NCI-H82 (cell line): ENCODE measurements at regions not wholly inside any gene's neighbourhood (a gene's known extent, or its start where the extent isn't known, plus 50 kb on each side); places are given as distances from the start of the nearest gene placed in this dataset.
A peak's percentile ranks its signal among the peaks of the same experiment; 100 is the strongest.
"Not testable (repeated sequence)": the region's sequence is repeated elsewhere in the genome, so short reads cannot be mapped to it uniquely, and the experiment has no call there.

Experiments used
- DNase-seq: peaks from one replicate; lab custom pipeline; 2025; lab: John Stamatoyannopoulos, UW

DNA sequence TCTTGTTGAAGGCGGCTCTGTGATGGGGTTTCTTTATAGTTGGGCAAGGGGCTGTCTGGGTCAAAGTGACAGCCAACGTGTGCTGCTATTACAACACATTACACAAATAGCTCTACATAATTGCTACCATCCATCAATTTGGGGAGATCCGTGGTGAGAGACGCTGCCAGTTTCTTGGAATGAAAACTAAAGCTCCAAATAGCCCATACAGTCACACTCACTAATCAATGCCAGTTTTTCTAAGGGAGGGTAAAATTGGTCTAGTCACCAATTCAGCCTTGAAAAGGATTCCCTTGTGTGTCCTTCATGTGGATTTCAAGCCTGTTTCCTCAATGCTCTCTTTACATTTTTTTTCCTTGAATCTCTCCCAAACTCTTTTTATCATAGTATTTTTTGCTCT lies 343.3 kb upstream of the KLF4 start:
- no peak for DNase-seq

DNA sequence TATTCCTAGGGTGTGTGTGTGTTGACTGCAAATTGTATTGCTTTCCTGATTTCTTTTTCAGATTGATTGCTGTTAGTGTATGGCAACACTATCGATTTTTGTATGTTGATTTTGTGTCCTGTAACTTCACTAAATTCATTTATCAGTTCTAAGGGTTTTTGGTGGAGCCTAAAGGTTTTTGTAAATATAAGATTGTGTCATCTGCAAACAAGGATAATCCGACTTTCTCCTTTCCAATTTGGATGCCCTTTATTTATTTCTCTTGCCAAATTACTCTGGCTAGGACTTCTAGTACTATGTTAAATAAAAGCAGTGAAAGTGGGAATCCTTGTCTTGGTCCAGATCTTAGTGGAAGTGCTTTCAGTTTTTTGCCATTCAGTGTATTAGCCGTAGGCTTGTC lies 340.9 kb upstream of the KLF4 start:
- DNase-seq: no peak

DNA sequence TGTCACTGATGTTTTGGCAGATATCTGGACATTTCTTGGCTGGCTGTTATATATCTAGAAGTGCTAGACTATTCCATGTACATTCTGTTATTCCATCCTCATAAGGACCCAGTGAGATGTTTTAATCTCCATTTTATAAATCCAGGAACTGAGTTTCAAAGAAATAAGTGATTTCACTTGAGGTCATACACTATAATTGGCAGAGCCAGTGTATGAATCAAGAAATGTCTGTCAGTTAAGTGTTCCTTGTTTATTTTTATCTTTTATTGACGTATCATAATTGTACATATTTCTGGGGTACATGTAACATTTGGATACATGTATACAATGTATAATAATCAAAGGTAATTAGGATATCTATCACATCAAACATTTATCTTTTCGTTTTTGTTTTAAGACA lies 338.3 kb upstream of the KLF4 start:
- no peak for DNase-seq

DNA sequence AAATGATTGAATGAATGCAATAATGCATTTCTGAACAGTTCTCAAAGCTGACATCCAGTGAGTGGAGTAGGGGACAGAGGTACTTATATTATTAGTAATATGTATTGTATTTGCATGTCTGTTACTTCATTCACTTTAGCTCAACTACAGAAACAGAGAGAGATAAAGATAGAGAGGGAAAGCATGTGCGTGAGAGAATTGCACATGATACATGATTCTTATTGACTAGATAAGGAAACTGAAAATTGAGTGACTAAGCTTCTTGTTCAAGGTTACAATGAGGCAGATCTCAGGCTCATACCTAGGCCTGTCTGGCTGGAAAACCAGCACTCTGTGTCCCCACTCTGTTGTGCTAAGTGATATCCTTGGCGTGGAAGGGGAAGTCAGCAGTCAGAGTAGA lies 337.7 kb upstream of the KLF4 start:
- DNase-seq: no peak

DNA sequence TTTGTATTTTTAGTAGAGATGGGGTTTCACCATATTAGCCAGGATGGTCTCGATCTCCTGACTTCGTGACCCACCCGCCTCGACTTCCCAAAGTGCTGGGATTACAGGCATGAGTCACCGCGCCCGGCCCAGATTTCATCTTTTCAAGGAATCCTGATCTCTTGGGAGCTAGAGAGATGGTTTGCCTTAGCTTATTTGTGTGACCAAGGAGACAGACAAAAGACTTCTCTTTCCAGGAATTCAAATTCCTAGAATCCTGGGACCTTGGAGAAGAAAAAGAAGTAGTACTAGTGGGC lies 337.1 kb upstream of the KLF4 start:
- not testable (repeated sequence) for DNase-seq

DNA sequence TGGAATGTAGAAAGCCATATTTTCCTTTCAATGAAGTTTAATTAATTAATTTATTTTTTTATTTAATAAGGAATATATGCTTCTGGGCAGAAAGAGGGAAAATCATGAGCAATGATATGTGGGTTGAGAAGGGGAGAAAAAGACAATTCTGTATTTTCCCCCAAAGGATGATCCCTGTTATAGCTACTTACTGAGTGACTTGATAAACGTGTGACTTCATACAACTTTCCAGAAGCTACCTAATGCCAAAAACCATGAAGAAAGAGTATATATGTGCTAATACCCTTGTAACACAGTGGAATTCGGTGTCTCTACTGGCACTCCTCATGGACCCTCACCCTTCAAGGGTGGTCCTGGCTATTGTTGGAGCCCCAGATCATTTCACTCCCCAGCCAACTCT lies 335.0 kb upstream of the KLF4 start:
- DNase-seq: no peak

DNA sequence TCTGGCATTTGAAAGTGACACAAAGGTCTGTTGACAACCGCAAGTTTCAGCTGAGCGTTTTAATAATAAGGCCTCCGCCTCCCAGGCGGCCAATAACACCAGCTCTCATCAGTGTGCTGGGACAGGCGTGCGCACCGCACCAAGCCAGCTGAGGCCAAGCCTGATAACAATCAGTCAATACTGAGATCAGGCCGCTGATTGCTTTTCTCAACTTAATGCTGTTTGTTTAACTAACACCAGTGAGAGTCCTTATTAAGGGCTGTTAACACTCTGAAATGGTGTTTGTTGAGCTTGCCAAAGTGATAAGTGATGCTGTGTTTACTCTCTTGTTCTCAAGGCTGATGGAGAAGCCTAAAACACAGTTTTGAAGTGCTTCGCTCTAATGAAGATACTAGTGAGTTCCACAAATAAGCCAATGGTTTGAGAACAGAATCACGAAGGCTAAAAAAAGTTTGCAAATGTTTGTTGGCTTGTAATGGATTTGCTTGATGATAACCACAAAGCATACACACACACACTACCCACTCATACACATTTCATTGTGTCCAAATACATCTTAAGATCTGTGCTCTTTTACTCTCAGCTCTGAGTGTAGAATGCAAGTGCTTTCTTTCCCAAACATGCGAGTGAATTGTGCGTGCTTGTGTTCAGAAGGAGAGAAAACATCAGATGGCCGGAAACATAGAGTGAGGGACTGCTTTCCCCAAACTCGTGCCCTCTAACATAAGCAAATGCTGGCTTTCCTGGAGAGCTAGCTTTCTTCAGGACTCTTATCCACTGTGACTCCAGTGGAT lies 330.4 kb upstream of the KLF4 start:
- no peak for DNase-seq

DNA sequence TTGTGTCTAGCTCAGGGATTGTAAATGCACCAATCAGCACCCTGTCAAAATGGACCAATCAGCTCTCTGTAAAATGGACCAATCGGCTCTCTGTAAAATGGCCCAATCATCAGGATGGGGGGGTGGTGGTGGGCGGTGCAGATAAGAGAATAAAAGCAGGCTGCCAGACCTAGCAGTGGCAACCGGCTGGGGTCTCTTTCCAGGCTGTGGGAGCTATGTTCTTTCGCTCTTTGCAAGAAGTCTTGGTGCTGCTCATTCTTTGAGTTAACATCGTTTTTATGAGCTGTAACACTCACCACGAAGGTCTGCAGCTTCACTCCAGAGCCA lies 328.9 kb upstream of the KLF4 start:
- DNase-seq: not testable (repeated sequence)

DNA sequence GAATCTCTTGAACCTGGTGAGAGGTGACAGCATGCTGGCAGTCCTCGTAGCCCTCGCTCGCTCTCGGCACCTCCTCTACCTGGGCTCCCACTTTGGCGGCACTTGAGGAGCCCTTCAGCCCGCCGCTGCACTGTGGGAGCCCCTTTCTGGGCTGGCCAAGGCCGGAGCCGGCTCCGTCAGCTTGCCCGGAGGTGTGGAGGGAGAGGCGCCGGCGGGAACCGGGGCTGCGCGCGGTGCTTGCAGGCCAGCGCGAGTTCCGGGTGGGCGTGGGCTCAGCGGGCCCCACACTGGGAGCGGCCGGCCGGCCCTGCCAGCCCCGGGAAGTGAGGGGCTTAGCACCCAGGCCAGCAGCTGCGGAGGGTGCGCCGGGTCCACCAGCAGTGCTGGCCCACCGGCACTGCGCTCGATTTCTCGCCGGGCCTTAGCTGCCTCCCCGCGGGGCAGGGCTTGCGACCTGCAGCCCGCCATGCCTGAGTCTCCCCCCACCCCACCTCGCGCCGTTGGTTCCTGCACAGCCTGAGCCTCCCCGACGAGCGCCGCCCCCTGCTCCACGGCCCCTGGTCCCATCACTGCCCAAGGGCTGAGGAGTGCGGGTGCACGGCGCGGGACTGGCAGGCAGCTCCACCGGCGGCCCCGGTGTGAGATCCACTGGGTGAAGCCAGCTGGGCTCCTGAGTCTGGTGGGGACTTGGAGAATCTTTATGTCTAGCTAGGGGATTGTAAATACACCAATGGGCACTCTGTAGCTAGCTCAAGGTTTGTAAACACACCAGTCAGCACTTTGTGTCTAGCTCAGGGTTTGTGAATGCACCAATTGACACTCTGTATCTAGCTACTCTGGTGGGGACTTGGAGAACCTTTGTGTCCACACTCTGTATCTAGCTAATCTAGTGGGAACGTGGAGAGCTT lies 328.3 kb upstream of the KLF4 start:
- DNase-seq: not testable (repeated sequence)

DNA sequence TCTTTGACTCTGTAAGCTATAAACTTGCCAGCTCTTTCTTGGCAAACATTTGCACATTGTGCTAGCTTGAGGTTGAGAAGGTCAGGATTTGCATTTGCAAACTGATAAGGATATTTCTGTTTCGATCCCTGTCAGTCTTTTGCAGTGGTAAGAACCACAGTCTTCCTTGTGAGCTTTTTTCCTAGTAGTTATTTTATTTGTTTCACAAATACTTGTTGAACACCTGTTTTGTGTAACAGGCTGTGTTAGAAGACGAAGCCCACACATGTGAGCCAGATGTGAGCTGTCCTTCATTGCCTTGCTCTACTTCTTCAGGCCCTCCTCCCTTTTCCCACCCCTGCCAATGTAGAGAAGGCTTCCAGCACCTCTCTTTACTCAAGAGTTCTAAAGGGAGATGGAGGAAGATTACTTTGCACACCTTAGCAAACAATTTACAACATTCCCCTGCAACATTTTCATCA lies 327.0 kb upstream of the KLF4 start:
- DNase-seq: no peak

DNA sequence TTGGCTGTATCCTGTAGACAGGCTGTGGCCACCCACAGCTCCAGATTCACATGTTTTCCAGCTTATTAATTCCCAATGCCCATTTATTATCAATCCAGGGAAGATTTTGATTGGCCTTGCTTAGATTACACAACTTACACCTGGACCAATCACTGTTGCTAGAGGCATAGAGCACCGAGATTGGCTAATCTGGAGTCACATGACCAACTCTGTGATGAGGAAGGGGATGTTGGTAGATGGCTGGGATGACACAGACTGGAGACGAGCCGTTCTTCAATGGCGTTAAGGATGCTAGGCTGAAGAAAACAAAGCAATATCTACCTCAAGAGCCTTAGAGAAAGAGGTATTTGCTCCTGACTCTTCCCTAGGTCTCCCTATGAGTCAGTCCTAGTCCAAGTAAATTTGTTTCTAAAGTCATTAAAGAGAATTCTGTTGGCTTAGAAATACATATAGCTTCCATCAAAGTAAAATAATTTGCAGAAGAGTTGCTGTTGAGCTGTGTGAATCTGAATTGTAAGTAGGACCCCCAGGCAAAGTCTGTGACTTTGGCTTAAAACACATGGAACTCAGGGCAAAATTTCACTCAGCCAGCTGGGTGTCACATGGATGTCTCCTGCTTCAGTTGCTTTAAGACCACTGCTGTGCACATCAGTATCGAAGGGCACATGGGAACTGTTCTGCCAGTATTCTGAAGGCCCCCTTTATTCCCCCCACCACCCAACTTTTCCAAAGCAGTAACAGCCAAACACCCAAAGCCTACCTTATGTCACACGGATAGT lies 326.4 kb upstream of the KLF4 start:
- no peak for DNase-seq

DNA sequence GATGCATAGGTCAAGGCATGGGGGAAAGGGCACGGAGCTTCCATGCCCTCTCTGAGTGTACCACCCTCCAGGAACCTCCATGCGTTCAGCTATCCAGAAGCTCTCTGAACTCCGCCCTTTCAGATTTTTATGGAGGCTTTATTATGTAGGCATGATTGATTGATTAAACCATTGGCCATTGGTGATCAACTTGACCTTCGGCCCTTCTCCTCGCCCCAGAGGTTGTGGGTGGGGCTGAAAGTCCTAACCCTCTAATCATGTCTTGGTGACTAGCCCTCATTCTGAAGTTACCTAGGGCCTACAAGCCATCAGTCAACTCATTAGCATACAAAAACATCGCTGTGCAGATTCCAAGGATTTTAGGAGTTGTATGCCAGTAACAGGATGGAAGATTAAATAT lies 323.7 kb upstream of the KLF4 start:
- no peak for DNase-seq

DNA sequence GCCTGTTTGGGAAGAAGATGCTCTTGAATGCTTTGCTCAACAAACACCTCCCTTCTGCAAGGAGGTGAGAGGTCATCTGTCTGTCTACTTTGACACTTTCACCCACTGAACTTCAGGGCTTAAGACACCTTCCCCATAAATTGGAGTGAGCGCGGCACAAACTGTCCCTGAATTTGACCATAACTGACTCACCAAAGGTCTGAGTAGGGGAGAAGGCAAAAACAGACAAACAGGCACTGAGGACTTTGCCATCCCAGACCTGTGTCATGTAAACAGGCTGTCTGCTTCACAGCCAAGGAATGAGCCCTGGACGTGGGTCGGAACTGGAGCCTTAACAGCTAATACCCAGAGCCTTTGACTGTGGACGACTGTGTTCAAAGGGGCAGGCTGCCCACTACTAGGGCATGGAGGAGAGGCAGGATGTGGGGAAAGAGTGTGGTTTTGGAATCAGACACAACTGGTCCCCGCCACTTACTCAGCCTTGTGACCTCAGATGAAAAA lies 320.9 kb upstream of the KLF4 start:
- DNase-seq: no peak

DNA sequence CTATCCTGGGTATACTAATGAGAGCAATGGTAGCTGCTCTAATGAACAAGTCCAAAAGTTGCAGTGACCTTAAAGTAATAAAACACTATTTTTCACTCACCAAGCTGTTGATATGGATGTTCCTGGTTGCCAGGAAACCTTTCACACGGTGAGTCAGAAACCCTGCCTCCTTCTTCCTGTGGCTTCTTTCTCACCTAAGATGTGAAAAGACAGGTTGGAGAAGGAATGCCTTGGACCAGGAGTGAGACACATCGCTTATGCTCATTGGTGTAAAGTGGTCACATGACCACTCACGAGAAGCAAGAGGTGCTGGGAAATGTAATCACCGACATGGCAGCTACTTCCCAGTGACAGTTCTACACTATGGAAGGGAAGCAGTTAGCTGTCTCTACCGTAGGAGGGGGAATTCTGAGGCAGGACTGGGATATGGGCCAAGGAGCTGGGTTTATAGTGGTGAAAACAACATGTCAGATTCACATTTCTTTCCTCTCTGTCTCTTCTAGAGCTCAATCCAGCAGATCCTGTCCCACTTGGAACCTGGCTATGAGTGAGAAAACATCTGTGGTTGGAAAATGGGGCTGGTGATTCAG lies 320.4 kb upstream of the KLF4 start:
- DNase-seq: no peak

DNA sequence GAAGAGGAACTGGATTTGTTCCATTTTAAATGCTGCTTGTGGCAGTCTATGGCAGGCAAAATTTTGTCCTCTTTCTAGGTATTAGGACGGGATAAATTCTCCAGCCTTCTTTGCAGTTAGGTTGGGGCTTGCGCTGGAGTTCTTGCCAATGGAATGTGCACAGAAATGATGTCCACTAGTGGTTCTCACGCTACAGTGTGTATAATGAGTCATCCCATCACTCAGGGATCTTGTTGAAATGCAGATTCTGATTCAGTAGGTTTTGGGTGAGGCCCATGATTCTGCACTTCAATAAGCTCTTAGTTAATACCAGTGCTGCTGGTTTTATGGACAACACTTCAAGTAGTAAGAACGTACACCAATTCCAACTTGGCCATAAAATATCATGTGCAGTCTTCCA lies 317.6 kb upstream of the KLF4 start:
- DNase-seq: no peak

DNA sequence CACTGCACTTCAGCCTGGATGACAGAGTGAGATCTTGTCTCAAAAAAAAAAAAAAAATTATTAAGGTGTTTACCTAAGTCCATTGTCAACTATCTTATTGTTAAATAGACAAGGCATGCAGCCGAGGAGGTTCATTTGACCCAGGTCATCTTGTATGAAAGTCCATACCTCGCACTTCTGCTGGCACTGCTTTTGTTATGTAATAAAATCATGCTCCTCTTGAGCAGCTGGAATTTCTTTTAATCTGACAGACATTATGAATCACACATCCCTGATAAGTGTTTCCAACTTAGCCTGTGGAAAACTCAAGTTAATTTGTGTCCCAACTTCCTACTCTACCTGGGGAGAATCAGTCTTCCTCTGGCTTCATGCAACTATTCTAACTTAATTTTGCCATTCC lies 315.6 kb upstream of the KLF4 start:
- no peak for DNase-seq

DNA sequence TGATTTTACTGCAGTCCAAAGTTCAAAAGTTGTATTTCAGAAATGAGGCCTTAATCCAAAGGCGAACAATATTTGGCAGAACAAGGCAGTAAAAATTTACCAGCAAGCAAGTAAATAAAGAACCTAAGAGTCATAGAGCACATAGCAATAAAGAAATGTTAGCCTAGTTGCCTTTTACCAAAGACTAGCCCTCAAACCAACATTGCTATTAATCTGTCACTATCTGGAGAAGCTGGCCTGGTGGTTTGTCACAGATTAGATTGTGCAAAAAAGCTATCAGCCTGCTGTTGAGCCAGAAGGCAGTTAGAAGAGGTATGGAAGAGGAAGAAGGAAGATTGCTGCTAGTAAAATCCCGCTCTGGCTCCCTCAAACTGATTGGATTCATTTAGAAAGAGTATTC lies 304.7 kb upstream of the KLF4 start:
- peak; percentile 0 for DNase-seq

DNA sequence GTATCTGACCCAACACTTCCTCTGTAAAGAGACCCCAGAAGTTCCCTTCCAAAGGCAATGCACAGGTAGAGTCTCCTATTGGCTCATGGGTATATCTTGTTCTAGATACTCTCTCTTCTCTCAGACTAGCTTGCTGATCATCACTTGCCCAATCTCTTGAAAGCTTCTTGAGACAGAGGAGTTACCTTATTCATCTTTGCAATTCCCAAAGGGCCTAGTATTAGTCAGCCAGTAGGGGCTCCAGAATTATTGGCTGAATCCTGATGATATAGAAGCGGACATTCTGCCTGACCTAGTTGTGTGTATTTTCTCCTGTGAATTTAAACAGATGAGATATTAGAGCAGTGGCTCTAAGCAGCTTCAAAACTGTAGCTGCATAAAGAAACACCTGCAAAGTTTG lies 304.0 kb upstream of the KLF4 start:
- no peak for DNase-seq

DNA sequence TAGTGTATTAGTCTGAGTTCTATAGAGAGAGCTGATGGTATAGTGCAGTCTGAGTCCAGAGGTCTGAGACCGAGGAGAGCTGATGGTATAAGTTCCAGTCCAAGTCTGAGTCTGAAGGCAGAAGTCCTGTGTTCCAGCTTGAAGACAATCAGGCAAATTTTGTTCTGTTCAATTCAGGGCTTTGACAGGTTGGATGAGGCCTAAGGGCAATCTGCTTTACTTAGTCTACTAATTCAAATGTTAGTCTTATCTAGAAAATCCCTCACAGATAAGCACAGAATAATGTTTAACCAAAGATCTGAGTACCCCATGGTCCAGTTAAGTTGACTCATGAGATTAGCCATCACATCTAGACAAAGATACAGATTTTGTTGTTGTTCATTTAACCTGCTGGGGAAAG lies 303.0 kb upstream of the KLF4 start:
- DNase-seq: no peak

DNA sequence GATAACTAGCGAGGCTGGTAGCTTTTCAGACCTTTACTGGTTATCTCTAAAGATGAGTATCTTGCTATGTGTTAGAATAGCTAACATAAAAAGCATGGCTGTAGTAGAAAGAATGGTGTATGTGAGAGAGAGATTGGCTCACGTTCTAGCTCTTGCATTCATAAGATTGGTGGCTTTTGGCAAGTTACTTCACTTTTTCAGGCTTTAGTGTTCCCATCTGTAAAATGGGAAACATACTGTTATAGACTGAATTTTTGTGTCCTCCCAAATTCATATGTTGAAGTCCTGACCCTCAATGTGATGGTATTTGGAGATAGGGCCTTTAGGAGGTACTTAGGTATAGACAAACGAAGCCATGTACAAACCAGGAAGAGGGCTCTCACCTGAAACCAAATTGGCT lies 302.4 kb upstream of the KLF4 start:
- DNase-seq: no peak

DNA sequence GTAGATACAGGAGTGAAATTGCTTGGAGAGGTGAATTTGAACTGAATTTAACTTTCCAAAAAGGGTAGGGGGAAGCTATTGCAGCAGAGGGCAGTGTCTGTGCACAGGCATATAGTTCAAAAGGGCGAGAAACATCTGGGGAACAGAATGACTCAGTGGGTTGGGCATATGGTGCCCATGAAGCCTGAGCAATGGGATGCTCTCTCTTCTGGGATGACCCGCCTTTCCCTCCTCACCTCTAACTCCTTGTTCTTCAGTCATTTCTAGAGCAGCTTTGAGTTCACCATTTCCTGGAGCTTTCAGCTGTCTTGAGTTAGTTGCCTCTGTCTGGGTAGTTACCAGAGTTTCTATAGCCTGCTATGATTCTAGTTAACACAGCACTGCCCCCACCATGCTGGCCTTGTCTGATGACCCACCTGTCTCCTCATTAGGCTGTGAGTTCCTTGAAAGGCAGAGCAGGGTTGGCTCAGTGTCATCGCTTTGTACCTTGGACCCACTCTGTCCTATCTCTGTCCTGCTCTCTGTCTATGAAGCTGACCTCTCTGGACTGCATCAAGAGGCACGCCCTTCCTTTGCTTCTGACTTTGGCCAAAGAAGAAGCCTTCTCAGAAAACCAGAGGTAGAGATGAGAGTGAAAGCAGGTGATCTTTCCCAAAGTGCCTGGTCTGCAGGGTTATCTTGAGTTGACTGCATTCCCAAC lies 299.6 kb upstream of the KLF4 start:
- no peak for DNase-seq

DNA sequence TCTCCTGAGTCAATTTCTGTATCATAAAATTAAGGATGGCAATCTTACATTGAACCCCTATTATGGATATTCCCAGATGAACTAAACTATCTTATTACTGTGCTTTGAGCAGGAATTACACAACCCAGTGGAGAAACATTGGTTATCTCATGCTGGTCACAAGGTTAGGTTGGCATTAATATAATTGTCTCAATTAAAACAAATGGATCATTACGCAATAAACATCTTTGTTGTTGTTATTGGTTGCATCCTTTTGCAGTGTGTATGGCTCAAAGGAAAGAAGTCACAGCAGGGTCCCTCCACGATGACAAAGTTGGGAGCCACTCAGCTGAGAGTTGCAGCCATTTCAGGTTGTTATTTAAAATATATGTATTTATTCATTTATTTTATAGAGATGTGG lies 297.0 kb upstream of the KLF4 start:
- no peak for DNase-seq
